BE2C (cell line): ENCODE measurements at regions not wholly inside any gene's neighbourhood (a gene's known extent, or its start where the extent isn't known, plus 50 kb on each side); places are given as distances from the start of the nearest gene placed in this dataset.

Experiments used
- DNase-seq: peaks from one replicate; pipeline ENCODE4 v3.0.0-alpha.2; 2020
- H3K27me3 ChIP-seq: fragments of 250-450 bp; sonication (Bioruptor Pico); 2 replicates; pipeline ENCODE4 v1.5.1; 2020; ENCODE audit warnings: mild to moderate bottlenecking
- H3K36me3 ChIP-seq: fragments of 250-450 bp; sonication (Bioruptor Pico); 2 replicates; pipeline ENCODE4 v1.5.1; 2020; ENCODE audit warnings: mild to moderate bottlenecking
- H3K4me1 ChIP-seq: fragments of 250-450 bp; sonication (Bioruptor Pico); 2 replicates; pipeline ENCODE4 v1.5.1; 2020
- H3K4me3 ChIP-seq: 2 replicates; pipeline ENCODE4 v1.5.1; 2011; ENCODE audit warnings: low read depth, low read length
- H3K9me3 ChIP-seq: fragments of 250-450 bp; sonication (Bioruptor Pico); 2 replicates; pipeline ENCODE4 v1.5.1; 2020
- TF ChIP-seq, protein P1 (sequence below): IDR thresholded peaks from 2 replicates; pipeline ENCODE4 v1.5.1; 2012; ENCODE audit warnings: mild to moderate bottlenecking, low read depth, low read length

DNA sequence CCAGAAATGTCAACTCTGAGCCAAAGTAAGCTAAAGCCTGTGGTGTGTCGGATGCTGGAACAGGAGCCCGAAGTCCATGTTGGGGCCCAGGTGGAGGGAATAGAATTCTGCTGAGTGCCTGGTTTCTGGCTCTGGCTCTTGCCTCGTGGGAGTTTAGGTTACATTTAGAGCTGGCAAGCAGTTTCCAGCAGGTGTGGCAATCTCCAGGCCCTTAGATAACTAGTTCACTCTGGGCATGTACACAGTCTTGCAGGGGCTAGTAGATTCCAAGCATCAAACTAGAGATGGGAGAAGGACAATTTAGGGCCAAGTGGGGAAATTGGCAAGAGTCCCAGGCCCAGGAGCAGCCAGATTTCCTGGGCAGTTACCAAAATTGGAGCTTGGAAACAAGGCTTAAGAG lies 56.3 kb upstream of the STOX2 start:
- H3K9me3 ChIP-seq: no peaks in the 10 kb centered on the region
- H3K4me1 ChIP-seq: no peaks in the 10 kb centered on the region
- no peaks in the 10 kb centered on the region for H3K27me3 ChIP-seq
- TF ChIP-seq, protein P1, sequence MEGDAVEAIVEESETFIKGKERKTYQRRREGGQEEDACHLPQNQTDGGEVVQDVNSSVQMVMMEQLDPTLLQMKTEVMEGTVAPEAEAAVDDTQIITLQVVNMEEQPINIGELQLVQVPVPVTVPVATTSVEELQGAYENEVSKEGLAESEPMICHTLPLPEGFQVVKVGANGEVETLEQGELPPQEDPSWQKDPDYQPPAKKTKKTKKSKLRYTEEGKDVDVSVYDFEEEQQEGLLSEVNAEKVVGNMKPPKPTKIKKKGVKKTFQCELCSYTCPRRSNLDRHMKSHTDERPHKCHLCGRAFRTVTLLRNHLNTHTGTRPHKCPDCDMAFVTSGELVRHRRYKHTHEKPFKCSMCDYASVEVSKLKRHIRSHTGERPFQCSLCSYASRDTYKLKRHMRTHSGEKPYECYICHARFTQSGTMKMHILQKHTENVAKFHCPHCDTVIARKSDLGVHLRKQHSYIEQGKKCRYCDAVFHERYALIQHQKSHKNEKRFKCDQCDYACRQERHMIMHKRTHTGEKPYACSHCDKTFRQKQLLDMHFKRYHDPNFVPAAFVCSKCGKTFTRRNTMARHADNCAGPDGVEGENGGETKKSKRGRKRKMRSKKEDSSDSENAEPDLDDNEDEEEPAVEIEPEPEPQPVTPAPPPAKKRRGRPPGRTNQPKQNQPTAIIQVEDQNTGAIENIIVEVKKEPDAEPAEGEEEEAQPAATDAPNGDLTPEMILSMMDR: no peak
- no peaks in the 10 kb centered on the region for H3K36me3 ChIP-seq
- DNase-seq: no peak
- no peak overlapping the region for H3K4me3 ChIP-seq

DNA sequence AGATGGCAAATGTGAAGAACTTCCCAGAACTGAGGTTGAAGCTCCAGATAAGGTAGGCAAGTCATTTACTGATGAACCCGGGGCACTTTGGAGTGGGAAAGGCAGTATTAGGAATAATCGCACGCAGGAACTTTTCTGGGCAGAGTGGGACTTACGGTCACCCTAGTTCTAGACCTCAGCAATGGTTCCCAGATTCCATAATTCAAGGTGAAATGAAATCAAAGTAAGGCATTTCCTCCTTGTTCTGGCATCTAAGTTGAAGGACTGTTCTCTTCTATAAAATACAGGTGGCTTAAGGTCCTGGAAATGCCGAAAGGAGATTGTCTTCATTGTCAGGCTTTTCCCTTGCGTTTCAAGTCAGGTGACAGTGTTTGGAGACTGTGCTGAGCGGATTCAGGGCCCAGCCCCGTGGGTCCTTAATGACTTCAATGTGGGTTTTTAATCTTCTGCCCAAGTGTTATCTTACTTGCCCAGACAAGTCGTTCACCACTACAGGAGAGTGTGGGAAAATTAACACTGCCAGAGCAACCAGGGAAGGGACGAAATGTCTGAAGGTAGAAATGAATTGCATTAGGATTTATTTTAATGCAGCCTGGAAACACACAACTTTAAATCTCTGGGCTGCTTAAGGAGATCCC lies 52.1 kb upstream of the STOX2 start:
- no peaks in the 10 kb centered on the region for H3K27me3 ChIP-seq
- H3K4me3 ChIP-seq: no peak overlapping the region
- H3K9me3 ChIP-seq: no peaks in the 10 kb centered on the region
- H3K4me1 ChIP-seq: no peaks in the 10 kb centered on the region
- no peak for DNase-seq
- TF ChIP-seq, protein P1: no peak
- no peaks in the 10 kb centered on the region for H3K36me3 ChIP-seq

DNA sequence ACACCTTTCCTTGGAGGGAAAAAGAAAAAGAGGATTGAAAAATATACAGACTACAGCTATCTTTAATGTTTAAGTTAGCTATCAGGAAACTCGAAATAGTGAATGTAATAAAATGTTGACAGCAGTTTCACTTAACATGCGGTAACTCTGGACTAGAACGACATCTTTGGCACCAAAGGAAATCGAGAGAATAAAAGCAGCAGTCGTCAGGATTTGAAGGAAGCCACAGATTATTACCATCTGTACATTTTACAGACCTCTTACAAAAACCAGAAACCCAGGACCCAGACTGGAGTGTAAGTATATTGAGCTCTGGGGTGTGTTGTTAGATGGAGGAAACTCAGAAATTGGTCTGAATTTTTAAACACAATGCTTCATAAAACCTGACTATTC lies 51.6 kb upstream of the STOX2 start:
- no peak for DNase-seq
- Histone ChIP-seq H3K4me1 (no peaks in the 10 kb centered on the region), H3K4me3 (no peak overlapping the region), H3K27me3 (no peaks in the 10 kb centered on the region), H3K9me3 (no peaks in the 10 kb centered on the region), H3K36me3 (no peaks in the 10 kb centered on the region)
- TF ChIP-seq, protein P1: no peak
